Keratinocyte (primary cell): ENCODE measurements at regions not wholly inside any gene's neighbourhood (a gene's known extent, or its start where the extent isn't known, plus 50 kb on each side); places are given as distances from the start of the nearest gene placed in this dataset.
"Not testable (repeated sequence)": the region's sequence is repeated elsewhere in the genome, so short reads cannot be mapped to it uniquely, and the experiment has no call there.

Experiments used
- DNase-seq: peaks from one replicate; pipeline ENCODE4 v3.0.0-alpha.2; 2011; ENCODE audit warnings: low read depth, missing footprints, low spot score
- FAIRE-seq: peaks from 2 replicates; lab custom pipeline; 2011; peaks lifted over from hg19 to GRCh38; lab: Jason Lieb, UNC
- H2AFZ ChIP-seq: 2 replicates; pipeline ENCODE4 v1.6.0; 2012; ENCODE audit warnings: low read length, control low read depth, inconsistent platforms; ENCODE audit not compliant: control insufficient read depth
- H3K27ac ChIP-seq: 2 replicates; pipeline ENCODE4 v1.5.1; 2011; ENCODE audit warnings: low read length; ENCODE audit not compliant: control insufficient read depth, insufficient read depth
- H3K27me3 ChIP-seq: 3 replicates; pipeline ENCODE4 v1.6.0; 2011; ENCODE audit warnings: low read length; ENCODE audit not compliant: control insufficient read depth, insufficient read depth; ENCODE audit errors: extremely low read depth
- H3K36me3 ChIP-seq, 2 experiments: 2 replicates in 1 of 2; 3 replicates in 1 of 2; pipeline ENCODE4 v1.5.1; 2011; ENCODE audit warnings: low read length in 2 of 2, mild to moderate bottlenecking in 1 of 2; ENCODE audit not compliant: control insufficient read depth in 2 of 2, insufficient read depth in 2 of 2; ENCODE audit errors: extremely low read depth in 1 of 2
- H3K4me1 ChIP-seq: 3 replicates; pipeline ENCODE4 v1.5.1; 2011; ENCODE audit warnings: low read length; ENCODE audit not compliant: control insufficient read depth, insufficient read depth; ENCODE audit errors: extremely low read depth
- H3K4me2 ChIP-seq: 3 replicates; pipeline ENCODE4 v1.6.0; 2011; ENCODE audit warnings: low read depth, low read length; ENCODE audit not compliant: control insufficient read depth, insufficient read depth; ENCODE audit errors: extremely low read depth
- H3K4me3 ChIP-seq, 3 experiments: fragments of 200-600 bp in 1 of 3; sonication (generic) in 1 of 3; 2 replicates in 2 of 3; 3 replicates in 1 of 3; pipeline ENCODE4 v1.5.1; 2011 to 2016; ENCODE audit warnings: low read length in 3 of 3, mild to moderate bottlenecking in 3 of 3, control low read depth in 2 of 3, inconsistent platforms in 1 of 3, low read depth in 1 of 3, mixed read lengths in 1 of 3, mixed run types in 1 of 3, moderate library complexity in 1 of 3; ENCODE audit not compliant: control insufficient read depth in 2 of 3, insufficient read depth in 2 of 3; ENCODE audit errors: extremely low read depth in 1 of 3
- H3K79me2 ChIP-seq: 2 replicates; pipeline ENCODE4 v1.6.0; 2012; ENCODE audit warnings: low read length; ENCODE audit not compliant: control insufficient read depth, insufficient read depth
- H3K9ac ChIP-seq: 3 replicates; pipeline ENCODE4 v1.6.0; 2011; ENCODE audit warnings: low read length; ENCODE audit not compliant: control insufficient read depth, insufficient read depth; ENCODE audit errors: extremely low read depth
- H3K9me1 ChIP-seq: 3 replicates; pipeline ENCODE4 v1.6.0; 2011; ENCODE audit warnings: low read length; ENCODE audit not compliant: control insufficient read depth, insufficient read depth; ENCODE audit errors: extremely low read depth
- H3K9me3 ChIP-seq: 2 replicates; pipeline ENCODE4 v1.5.1; 2012; ENCODE audit warnings: low read depth, low read length; ENCODE audit not compliant: control insufficient read depth
- H4K20me1 ChIP-seq: 3 replicates; pipeline ENCODE4 v1.6.0; 2011; ENCODE audit warnings: low read length; ENCODE audit not compliant: control insufficient read depth, insufficient read depth; ENCODE audit errors: extremely low read depth
- CTCF ChIP-seq, 3 experiments: IDR thresholded peaks in 1 of 3; conservative IDR thresholded peaks in 1 of 3; optimal IDR thresholded peaks in 1 of 3; 2 replicates in 2 of 3; 3 replicates in 1 of 3; pipeline versions ENCODE3 to v1.5.1; 2011; ENCODE audit warnings: low read length in 3 of 3, mild to moderate bottlenecking in 3 of 3, moderate library complexity in 2 of 3, control low read depth in 1 of 3, inconsistent platforms in 1 of 3; ENCODE audit not compliant: insufficient read depth in 2 of 3; ENCODE audit errors: extremely low read depth in 1 of 3
- EZH2 ChIP-seq: IDR thresholded peaks from one replicate; pipeline ENCODE4 v1.6.1; 2012; ENCODE audit warnings: inconsistent platforms, mild to moderate bottlenecking, low read length, moderate library complexity
- dilution Hi-C: fragments of 300-500 bp; cut with MboI; formaldehyde crosslinking; loops from one replicate; pipeline ENCODE4 v1.7.0; 2020; ENCODE audit warnings: low sequenced_read_pairs; ENCODE audit not compliant: extremely low pct_ligation_motif_present

GRCh38 chr6:865846-866245 lies 172.9 kb upstream of the EXOC2 start:
- no peaks in the 10 kb centered on the region for H4K20me1 ChIP-seq
- H3K4me1 ChIP-seq, result peaks cover 10% of the 10 kb centered on the region
- dilution Hi-C loops, result no loop called here
- no peaks in the 10 kb centered on the region for H3K27me3 ChIP-seq
- no peak overlapping the region for H3K4me3 ChIP-seq
- no peaks in the 10 kb centered on the region for H3K9me3 ChIP-seq
- H3K27ac ChIP-seq, result no peak overlapping the region
- no peaks in the 10 kb centered on the region for H3K36me3 ChIP-seq
- TF ChIP-seq CTCF (optimal IDR thresholded peaks at IDR 0.05 in 1 of 3, IDR thresholded peaks at IDR 0.05 in 1 of 3, conservative IDR thresholded peaks at IDR 0.05 in 1 of 3; ENCODE audit: extremely low read depth in 1 of 3, insufficient read depth in 2 of 3, low read length in 3 of 3) (no peak), EZH2 (no peak)
- no peak overlapping the region for H3K4me2 ChIP-seq
- FAIRE-seq (no peak), DNase-seq (no peak)
- no peak overlapping the region for H2AFZ ChIP-seq
- no peak overlapping the region for H3K9ac ChIP-seq
- H3K9me1 ChIP-seq, result no peaks in the 10 kb centered on the region
- no peaks in the 10 kb centered on the region for H3K79me2 ChIP-seq

DNA sequence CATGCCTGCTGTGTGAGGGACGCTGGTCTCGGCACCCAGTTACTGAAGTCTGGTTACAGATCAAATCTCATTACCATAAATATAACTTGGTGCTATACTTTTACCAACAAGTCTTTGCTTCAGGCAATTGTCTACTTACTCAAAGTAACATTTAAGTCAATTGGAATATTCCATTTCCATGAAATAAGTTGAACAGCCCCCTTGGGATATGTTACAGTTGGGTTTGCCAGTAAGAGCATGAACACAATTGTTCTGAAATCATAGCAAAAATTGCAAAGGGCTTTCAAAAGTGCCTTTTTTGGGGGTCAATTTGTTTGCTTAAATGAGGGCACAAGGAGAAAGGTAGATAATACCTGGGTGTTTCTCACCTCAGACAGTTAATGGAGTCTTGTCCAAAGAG lies 170.9 kb upstream of the EXOC2 start:
- no peak overlapping the region for H3K27ac ChIP-seq
- H2AFZ ChIP-seq, result no peak overlapping the region
- no peaks in the 10 kb centered on the region for H3K9me3 ChIP-seq
- no peaks in the 10 kb centered on the region for H3K36me3 ChIP-seq
- TF ChIP-seq EZH2, result no peak
- TF ChIP-seq CTCF (optimal IDR thresholded peaks at IDR 0.05 in 1 of 3, IDR thresholded peaks at IDR 0.05 in 1 of 3, conservative IDR thresholded peaks at IDR 0.05 in 1 of 3; ENCODE audit: extremely low read depth in 1 of 3, insufficient read depth in 2 of 3, low read length in 3 of 3), result no peak
- H3K4me2 ChIP-seq, result no peak overlapping the region
- H3K4me1 ChIP-seq, result peaks cover 16% of the 10 kb centered on the region
- no peak overlapping the region for H3K4me3 ChIP-seq
- no peaks in the 10 kb centered on the region for H3K27me3 ChIP-seq
- no peaks in the 10 kb centered on the region for H3K79me2 ChIP-seq
- FAIRE-seq (no peak), DNase-seq (no peak)
- no peaks in the 10 kb centered on the region for H3K9me1 ChIP-seq
- no peaks in the 10 kb centered on the region for H4K20me1 ChIP-seq
- no peak overlapping the region for H3K9ac ChIP-seq
- dilution Hi-C loops, result no loop called here

GRCh38 chr6:863127-863526 lies 170.2 kb upstream of the EXOC2 start:
- H3K9ac ChIP-seq, H2AFZ ChIP-seq, DNase-seq, H3K9me3 ChIP-seq, H3K4me2 ChIP-seq, H3K4me3 ChIP-seq, H3K27me3 ChIP-seq, H3K9me1 ChIP-seq, H3K79me2 ChIP-seq, dilution Hi-C loops, H3K27ac ChIP-seq, H4K20me1 ChIP-seq, FAIRE-seq, H3K36me3 ChIP-seq: not testable (repeated sequence)
- H3K4me1 ChIP-seq, result peaks cover 16% of the 10 kb centered on the region
